ENCODE measurements at regions not wholly inside any gene's neighbourhood (a gene's known extent, or its start where the extent isn't known, plus 50 kb on each side); places are given as distances from the start of the nearest gene placed in this dataset.

- TF ChIP-seq, protein P1, sequence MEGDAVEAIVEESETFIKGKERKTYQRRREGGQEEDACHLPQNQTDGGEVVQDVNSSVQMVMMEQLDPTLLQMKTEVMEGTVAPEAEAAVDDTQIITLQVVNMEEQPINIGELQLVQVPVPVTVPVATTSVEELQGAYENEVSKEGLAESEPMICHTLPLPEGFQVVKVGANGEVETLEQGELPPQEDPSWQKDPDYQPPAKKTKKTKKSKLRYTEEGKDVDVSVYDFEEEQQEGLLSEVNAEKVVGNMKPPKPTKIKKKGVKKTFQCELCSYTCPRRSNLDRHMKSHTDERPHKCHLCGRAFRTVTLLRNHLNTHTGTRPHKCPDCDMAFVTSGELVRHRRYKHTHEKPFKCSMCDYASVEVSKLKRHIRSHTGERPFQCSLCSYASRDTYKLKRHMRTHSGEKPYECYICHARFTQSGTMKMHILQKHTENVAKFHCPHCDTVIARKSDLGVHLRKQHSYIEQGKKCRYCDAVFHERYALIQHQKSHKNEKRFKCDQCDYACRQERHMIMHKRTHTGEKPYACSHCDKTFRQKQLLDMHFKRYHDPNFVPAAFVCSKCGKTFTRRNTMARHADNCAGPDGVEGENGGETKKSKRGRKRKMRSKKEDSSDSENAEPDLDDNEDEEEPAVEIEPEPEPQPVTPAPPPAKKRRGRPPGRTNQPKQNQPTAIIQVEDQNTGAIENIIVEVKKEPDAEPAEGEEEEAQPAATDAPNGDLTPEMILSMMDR (IDR thresholded peaks at IDR 0.05): no peak
- no peak for TF ChIP-seq SIN3A (IDR thresholded peaks at IDR 0.05; ENCODE audit: borderline replicate concordance, insufficient read depth, low read depth, low read length)
These were observed 1307.6 kb upstream of the GOT2 start for GRCh38 chr16:60041671-60042070.

Measured in Panc1 (cell line).